ENCODE measurements at regions not wholly inside any gene's neighbourhood (a gene's known extent, or its start where the extent isn't known, plus 50 kb on each side); places are given as distances from the start of the nearest gene placed in this dataset.
A peak's percentile ranks its signal among the peaks of the same experiment; 100 is the strongest.

DNA sequence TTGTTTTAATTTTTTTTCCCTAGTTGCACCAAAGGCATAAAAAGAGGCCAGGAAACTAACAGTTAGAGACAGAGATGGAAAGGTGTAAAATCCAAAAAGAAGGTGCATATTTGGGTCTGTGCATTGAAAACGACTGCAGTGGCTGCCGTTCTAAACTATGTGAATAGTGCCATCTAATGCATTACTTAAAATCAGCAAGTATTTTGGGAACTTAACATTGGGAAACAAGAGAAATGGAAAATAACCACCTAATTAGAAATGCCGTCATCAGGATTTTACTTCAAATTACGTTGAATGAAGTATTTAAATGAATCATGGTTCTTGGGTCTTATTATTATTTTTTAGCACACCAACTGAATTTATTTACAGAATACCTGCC is 189.5 kb upstream of the MIR17HG start:
- Histone ChIP-seq H3K4me3 (no peak overlapping the region), H3K9me3 (no peaks in the 10 kb centered on the region), H3K36me3 (no peaks in the 10 kb centered on the region), H3K4me1 (peaks cover 0 to 6% (median 0%) of the 10 kb centered on the region in 9 donors), H3K27ac (no peak overlapping the region), H3K27me3 (no peaks in the 10 kb centered on the region)
- intact Hi-C loops (cut with DNase I), result no loop called here
- TF ChIP-seq, protein P1, sequence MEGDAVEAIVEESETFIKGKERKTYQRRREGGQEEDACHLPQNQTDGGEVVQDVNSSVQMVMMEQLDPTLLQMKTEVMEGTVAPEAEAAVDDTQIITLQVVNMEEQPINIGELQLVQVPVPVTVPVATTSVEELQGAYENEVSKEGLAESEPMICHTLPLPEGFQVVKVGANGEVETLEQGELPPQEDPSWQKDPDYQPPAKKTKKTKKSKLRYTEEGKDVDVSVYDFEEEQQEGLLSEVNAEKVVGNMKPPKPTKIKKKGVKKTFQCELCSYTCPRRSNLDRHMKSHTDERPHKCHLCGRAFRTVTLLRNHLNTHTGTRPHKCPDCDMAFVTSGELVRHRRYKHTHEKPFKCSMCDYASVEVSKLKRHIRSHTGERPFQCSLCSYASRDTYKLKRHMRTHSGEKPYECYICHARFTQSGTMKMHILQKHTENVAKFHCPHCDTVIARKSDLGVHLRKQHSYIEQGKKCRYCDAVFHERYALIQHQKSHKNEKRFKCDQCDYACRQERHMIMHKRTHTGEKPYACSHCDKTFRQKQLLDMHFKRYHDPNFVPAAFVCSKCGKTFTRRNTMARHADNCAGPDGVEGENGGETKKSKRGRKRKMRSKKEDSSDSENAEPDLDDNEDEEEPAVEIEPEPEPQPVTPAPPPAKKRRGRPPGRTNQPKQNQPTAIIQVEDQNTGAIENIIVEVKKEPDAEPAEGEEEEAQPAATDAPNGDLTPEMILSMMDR (IDR thresholded peaks at IDR 0.05), result peak in 2 of 9 donors; percentile 25 to 31
- ATAC-seq (no peak), DNase-seq (no peak)
- WGBS, 2 donors, result 34 to 37% methylated on average over 4 of the region's 4 CpGs

DNA sequence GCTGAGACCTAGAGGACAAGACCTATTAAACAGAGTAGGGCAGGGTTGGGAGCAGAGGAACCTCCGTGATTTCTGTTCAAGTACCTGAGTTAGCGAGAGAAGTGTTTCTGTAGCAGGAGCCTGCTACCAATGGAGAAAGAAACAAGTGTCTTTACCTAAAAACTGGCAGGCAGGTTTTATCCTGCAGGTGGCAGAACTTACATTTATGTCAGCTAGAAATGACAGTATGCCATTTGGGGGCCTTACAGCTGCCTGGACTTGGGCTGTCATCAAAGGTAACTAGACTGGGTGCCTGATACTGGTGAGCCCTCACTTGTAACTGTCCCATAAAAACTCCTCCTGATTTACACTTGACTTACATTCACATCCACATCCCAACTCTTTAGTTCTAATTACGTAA is 185.3 kb upstream of the MIR17HG start:
- 82 to 91% methylated on average over 3 of the region's 3 CpGs for WGBS, 2 donors

DNA sequence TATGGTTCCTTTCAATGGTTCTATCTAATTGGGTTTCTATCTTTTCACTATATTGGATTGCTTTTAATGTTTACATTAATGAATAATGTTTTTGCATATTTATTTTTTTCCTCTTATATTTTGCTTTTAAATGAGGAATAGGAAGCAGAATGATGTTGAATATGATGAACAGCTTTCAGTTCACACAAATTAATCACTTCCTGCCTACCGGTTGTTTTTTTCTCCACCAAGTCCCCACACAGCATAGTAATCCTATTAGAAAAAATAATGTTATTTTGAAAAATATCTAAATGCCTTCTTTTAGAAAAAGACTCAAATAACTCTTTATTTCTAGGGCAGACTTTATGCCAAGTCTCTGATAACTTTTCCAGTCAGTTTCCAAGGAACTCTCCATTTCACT is 184.9 kb upstream of the MIR17HG start:
- H3K27ac ChIP-seq, result no peak overlapping the region
- intact Hi-C loops (cut with DNase I), result no loop called here
- 38 to 41% methylated on average over 1 of the region's 1 CpG for WGBS, 2 donors
- DNase-seq (no peak), ATAC-seq (no peak)
- no peaks in the 10 kb centered on the region for H3K36me3 ChIP-seq
- TF ChIP-seq, protein P1 (IDR thresholded peaks at IDR 0.05), result no peak
- H3K27me3 ChIP-seq, result peaks cover 0 to 4% (median 0%) of the 10 kb centered on the region in 7 donors
- H3K4me1 ChIP-seq, result no peaks in the 10 kb centered on the region
- H3K9me3 ChIP-seq, result no peaks in the 10 kb centered on the region
- no peak overlapping the region for H3K4me3 ChIP-seq

More for the DNA sequence above, 185.3 kb upstream of the MIR17HG start:
- peaks cover 0 to 4% (median 0%) of the 10 kb centered on the region in 7 donors for H3K27me3 ChIP-seq
- intact Hi-C loops (cut with DNase I), result no loop called here
- H3K9me3 ChIP-seq, result no peaks in the 10 kb centered on the region
- ATAC-seq, result no peak
- H3K4me1 ChIP-seq, result no peaks in the 10 kb centered on the region
- no peaks in the 10 kb centered on the region for H3K36me3 ChIP-seq
- no peak overlapping the region for H3K4me3 ChIP-seq
- H3K27ac ChIP-seq, result no peak overlapping the region
- TF ChIP-seq, protein P1 (IDR thresholded peaks at IDR 0.05), result no peak
- no peak for DNase-seq

DNA sequence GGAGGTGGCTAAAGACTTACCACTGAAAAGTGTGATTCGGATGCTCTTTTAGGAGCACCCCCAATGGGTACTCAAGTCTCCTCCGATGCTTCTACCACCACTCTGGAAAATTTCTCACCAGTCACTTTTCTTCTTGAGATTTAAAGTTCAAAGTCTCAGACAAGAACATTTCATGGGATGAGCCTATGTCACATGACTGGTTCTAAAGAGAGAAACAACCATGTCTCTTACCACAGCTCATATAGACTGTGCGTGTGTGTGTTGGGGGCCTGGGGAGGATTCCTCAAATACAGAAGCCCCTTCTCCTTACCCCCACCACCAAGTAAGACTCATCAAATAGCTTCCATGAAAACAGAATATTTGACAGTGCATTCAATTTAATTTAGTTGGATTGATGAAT is 181.7 kb upstream of the MIR17HG start:
- TF ChIP-seq, protein P1 (IDR thresholded peaks at IDR 0.05), result no peak
- 83 to 97% methylated on average over 3 of the region's 3 CpGs for WGBS, 2 donors
- peaks cover 0 to 14% (median 0%) of the 10 kb centered on the region in 7 donors for H3K27me3 ChIP-seq
- no peak for ATAC-seq
- no peaks in the 10 kb centered on the region for H3K4me1 ChIP-seq
- no peaks in the 10 kb centered on the region for H3K36me3 ChIP-seq
- no peak overlapping the region for H3K27ac ChIP-seq
- no peak for DNase-seq
- no peak overlapping the region for H3K4me3 ChIP-seq
- H3K9me3 ChIP-seq, result no peaks in the 10 kb centered on the region
- intact Hi-C loops (cut with DNase I), result no loop called here

Measured in heart right ventricle (tissue), 16 donors.